Large intestine (tissue), 3 donors: ENCODE measurements at regions not wholly inside any gene's neighbourhood (a gene's known extent, or its start where the extent isn't known, plus 50 kb on each side); places are given as distances from the start of the nearest gene placed in this dataset.

ENCODE experiments used
- DNase-seq, 2 donors: peaks; one replicate each; pipeline versions ENCODE4 v3.0.0 to v3.0.0-alpha.2; 2013
- H3K27ac ChIP-seq: one replicate; pipeline ENCODE4 v1.5.1; 2013; ENCODE audit warnings: low read length
- H3K27me3 ChIP-seq: 2 replicates; pipeline ENCODE4 v1.6.1; 2013; ENCODE audit warnings: low read length; ENCODE audit not compliant: control insufficient read depth, insufficient read depth
- H3K36me3 ChIP-seq: 2 replicates; pipeline ENCODE4 v1.6.1; 2013; ENCODE audit warnings: low read length; ENCODE audit not compliant: control insufficient read depth, insufficient read depth
- H3K4me1 ChIP-seq: one replicate; pipeline ENCODE4 v1.6.1; 2013; ENCODE audit warnings: low read length; ENCODE audit not compliant: control insufficient read depth, insufficient read depth
- H3K4me3 ChIP-seq: one replicate; pipeline ENCODE4 v1.5.1; 2013; ENCODE audit warnings: low read length
- H3K9me3 ChIP-seq: one replicate; pipeline ENCODE4 v1.6.1; 2013; ENCODE audit warnings: mild to moderate bottlenecking, low read depth, low read length, moderate library complexity; ENCODE audit not compliant: control insufficient read depth
- WGBS: methylation state at CpG from one replicate; pipeline ENCODE4 v1.1.5; 2013; ENCODE audit warnings: low lambda C conversion rate; ENCODE audit not compliant: insufficient coverage; 5-methylcytosine and 5-hydroxymethylcytosine counted together

- no peak for DNase-seq
- Histone ChIP-seq H3K27ac (no peak overlapping the region), H3K27me3 (no peaks in the 10 kb centered on the region), H3K4me3 (no peak overlapping the region), H3K9me3 (no peaks in the 10 kb centered on the region), H3K36me3 (no peaks in the 10 kb centered on the region), H3K4me1 (no peaks in the 10 kb centered on the region)
- no CpG with 5 or more reads among the region's 29 CpGs for WGBS
These were observed 199.5 kb upstream of the SALL3 start for GRCh38 chr18:78779996-78780718.

DNA sequence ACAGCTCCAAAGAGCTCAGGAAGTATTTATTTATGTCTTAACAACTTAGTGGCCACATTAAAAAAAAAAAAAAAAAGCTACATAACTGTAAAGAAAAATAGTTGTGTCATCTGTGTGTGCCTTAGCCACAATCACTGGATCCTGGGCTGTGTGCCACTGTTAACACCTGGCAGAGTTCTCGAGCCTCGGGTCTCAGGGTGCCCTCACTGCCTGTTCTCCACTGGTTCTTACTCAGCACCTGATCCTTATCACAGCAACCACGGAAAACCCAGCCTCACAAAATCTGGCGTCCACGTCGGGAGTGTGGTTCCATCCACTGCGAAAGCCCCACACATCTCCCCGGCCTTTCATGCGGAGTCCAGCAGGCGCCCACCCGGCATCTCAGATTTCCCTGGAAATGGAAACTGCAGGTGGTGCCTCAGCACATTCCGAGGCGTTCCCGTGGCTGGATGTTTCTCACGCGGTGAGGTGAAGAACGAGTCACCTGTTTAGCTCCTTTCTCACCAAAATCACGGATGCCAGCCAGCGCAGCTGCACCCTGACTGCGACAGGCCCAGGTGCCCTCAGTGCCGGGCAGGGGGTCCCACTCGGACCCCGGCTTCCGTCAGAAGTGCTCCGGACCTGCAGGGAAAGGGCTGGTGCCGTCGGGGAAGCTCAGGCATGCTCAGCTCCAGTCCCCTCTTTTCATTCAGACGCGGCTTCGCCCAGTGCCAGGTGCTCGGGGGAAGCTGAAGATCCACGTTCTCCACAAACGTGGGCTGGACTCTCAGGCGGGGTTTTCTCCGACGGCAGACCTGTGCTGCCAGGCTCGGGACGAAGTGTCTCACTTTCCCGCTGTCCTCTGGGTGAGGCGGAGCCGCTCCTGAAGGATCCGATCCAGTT lies 198.7 kb upstream of the SALL3 start:
- WGBS = no CpG with 5 or more reads among the region's 42 CpGs
- H3K36me3 ChIP-seq = no peaks in the 10 kb centered on the region
- DNase-seq = no peak

DNA sequence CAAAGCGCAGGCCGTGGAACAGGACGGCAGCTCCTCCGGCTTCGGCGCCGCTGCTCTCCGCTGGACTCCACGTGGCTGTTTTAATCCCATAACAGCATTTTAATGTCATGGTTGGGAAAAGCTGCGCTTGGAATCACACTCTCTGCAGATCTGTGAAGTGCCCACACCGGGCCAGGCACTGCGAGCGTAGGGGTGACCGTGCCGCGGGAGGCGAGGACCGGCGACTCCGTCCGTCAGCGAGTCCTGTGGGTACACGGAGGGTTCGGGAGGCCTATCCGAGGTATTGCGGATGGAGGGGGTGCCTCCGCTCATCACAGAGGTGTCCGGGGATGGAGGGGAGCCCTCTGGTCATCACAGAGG lies 198.0 kb upstream of the SALL3 start:
- no peak for DNase-seq
- WGBS = no CpG with 5 or more reads among the region's 28 CpGs
- H3K4me3 ChIP-seq = no peak overlapping the region
- no peak overlapping the region for H3K27ac ChIP-seq
- H3K36me3 ChIP-seq = no peaks in the 10 kb centered on the region
- H3K27me3 ChIP-seq = no peaks in the 10 kb centered on the region
- H3K9me3 ChIP-seq = no peaks in the 10 kb centered on the region
- H3K4me1 ChIP-seq = no peaks in the 10 kb centered on the region

More for the DNA sequence above, 198.7 kb upstream of the SALL3 start:
- no peak overlapping the region for H3K27ac ChIP-seq
- H3K27me3 ChIP-seq = no peaks in the 10 kb centered on the region
- no peak overlapping the region for H3K4me3 ChIP-seq
- H3K9me3 ChIP-seq = no peaks in the 10 kb centered on the region
- no peaks in the 10 kb centered on the region for H3K4me1 ChIP-seq

DNA sequence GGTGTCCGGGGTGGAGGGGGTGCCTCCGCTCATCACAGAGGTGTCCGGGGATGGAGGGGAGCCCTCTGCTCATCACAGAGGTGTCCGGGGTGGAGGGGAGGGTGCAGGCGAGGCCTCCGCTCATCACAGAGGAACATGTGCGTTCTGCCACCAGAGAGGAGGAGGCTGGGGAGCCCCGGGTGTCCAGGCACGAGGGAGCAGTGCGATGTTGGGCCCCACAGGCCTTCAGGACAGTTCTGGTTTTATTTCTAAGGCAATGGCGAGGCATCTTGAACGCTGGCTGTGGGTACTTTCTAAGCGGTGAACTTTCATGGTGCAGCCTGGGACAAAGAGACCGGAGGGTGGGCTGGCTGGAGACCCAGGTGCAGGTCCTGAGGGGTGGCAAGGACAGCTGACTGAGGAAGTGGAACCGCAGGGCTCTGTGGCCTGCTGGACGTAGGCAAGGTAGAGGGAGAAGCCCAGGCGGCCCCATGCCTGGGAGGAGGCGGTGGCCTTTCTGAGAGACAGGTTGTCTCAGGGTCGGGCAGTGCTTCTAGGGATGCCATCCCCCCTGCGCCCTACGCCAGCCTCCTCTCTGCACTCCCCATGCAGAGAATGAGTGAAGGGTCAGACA lies 196.6 kb upstream of the SALL3 start:
- no peaks in the 10 kb centered on the region for H3K27me3 ChIP-seq
- no peaks in the 10 kb centered on the region for H3K36me3 ChIP-seq
- H3K4me3 ChIP-seq = no peak overlapping the region
- DNase-seq = no peak
- no peaks in the 10 kb centered on the region for H3K4me1 ChIP-seq
- H3K27ac ChIP-seq = no peak overlapping the region
- H3K9me3 ChIP-seq = no peaks in the 10 kb centered on the region
- WGBS = no CpG with 5 or more reads among the region's 21 CpGs

DNA sequence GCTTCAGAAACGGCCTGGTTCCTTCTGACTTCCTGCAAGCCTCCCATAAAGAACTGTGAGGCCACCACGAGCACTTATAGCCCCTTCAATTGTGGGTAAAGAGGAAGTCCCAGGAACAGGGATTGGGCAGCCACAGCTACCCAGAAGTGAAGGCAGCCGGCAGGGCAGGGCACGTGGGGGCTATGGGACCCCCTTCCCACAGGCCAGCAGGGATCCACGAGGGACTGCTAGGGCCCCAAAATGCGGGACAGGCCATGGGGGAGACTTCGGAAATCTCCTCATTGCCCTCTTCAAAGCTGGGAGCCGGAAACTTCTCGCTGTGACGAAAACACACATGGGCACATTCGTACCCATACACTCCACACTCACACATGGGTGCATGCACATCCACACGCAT lies 196.1 kb upstream of the SALL3 start:
- H3K27me3 ChIP-seq = no peaks in the 10 kb centered on the region
- no peaks in the 10 kb centered on the region for H3K9me3 ChIP-seq
- no peak for DNase-seq
- H3K27ac ChIP-seq = no peak overlapping the region
- no peaks in the 10 kb centered on the region for H3K4me1 ChIP-seq
- WGBS = no CpG with 5 or more reads among the region's 12 CpGs
- H3K36me3 ChIP-seq = no peaks in the 10 kb centered on the region
- H3K4me3 ChIP-seq = no peak overlapping the region

GRCh38 chr18:78784861-78785260 lies 194.8 kb upstream of the SALL3 start:
- no peak for DNase-seq
- H3K9me3 ChIP-seq = no peaks in the 10 kb centered on the region
- H3K4me1 ChIP-seq = no peaks in the 10 kb centered on the region
- no peaks in the 10 kb centered on the region for H3K27me3 ChIP-seq
- H3K36me3 ChIP-seq = no peaks in the 10 kb centered on the region
- H3K27ac ChIP-seq = no peak overlapping the region
- WGBS = no CpG with 5 or more reads among the region's 5 CpGs
- no peak overlapping the region for H3K4me3 ChIP-seq

GRCh38 chr18:78785706-78786105 lies 193.9 kb upstream of the SALL3 start:
- Histone ChIP-seq H3K4me3 (no peak overlapping the region), H3K36me3 (no peaks in the 10 kb centered on the region), H3K27ac (no peak overlapping the region), H3K9me3 (no peaks in the 10 kb centered on the region), H3K4me1 (no peaks in the 10 kb centered on the region), H3K27me3 (no peaks in the 10 kb centered on the region)
- 80% methylated on average over 1 of the region's 5 CpGs for WGBS
- DNase-seq = no peak

- DNase-seq = no peak
- Histone ChIP-seq H3K4me1 (no peaks in the 10 kb centered on the region), H3K36me3 (no peaks in the 10 kb centered on the region), H3K4me3 (no peak overlapping the region), H3K9me3 (no peaks in the 10 kb centered on the region), H3K27me3 (no peaks in the 10 kb centered on the region), H3K27ac (no peak overlapping the region)
- WGBS = 80% methylated on average over 2 of the region's 20 CpGs
These were observed 192.8 kb upstream of the SALL3 start for GRCh38 chr18:78786776-78787175.

DNA sequence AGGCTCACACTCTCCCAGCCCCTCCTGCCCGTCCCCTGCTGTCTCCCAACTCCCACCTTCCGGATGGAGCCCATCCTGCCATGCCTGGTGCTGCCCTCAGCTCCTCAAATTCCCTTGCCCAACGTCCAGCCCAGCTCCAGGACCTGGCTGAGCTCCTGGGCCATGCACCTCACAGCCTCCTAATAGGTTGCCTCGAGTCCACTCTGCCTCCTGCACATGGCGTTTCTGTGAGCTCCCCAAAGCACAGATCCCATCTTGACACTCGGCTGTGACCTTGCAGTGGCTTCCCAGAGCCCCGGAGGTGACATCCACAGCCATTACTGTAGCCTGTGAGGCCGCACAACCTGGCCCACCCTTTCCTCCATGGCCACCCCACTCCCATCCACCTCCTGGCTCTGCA lies 191.9 kb upstream of the SALL3 start:
- no peak overlapping the region for H3K27ac ChIP-seq
- DNase-seq = no peak
- 60% methylated on average over 1 of the region's 8 CpGs for WGBS
- no peaks in the 10 kb centered on the region for H3K9me3 ChIP-seq
- no peaks in the 10 kb centered on the region for H3K27me3 ChIP-seq
- no peak overlapping the region for H3K4me3 ChIP-seq
- H3K4me1 ChIP-seq = no peaks in the 10 kb centered on the region
- H3K36me3 ChIP-seq = no peaks in the 10 kb centered on the region

GRCh38 chr18:78788161-78788560 lies 191.5 kb upstream of the SALL3 start:
- no peak overlapping the region for H3K27ac ChIP-seq
- H3K9me3 ChIP-seq = no peaks in the 10 kb centered on the region
- no CpG with 5 or more reads among the region's 14 CpGs for WGBS
- no peak overlapping the region for H3K4me3 ChIP-seq
- H3K27me3 ChIP-seq = no peaks in the 10 kb centered on the region
- DNase-seq = no peak
- H3K4me1 ChIP-seq = no peaks in the 10 kb centered on the region
- no peaks in the 10 kb centered on the region for H3K36me3 ChIP-seq
